Panc1 (cell line): ENCODE measurements at regions not wholly inside any gene's neighbourhood (a gene's known extent, or its start where the extent isn't known, plus 50 kb on each side); places are given as distances from the start of the nearest gene placed in this dataset.

Experiments
- ATAC-seq: fragments of 200-7000 bp; cut with Tn5 transposase; 2 replicates; pipeline ENCODE4 v1.9.1; 2020; ENCODE audit warnings: mild to moderate bottlenecking, moderate library complexity
- BruUV-seq: library from RNA; stranded (reverse); fragments of 400-500 nt; replicated peaks from 2 replicates; lab custom pipeline; 2021; lab: Mats Ljungman, UMichigan
- CTCF ChIA-PET: fragments of 300-600 bp; sonication (Branson Sonifier 250); formaldehyde crosslinking; loops from one replicate; lab custom pipeline; 2022; ENCODE audit warnings: antibody characterized with exemption; lab: Charles Lee
- POLR2A ChIA-PET: fragments of 300-600 bp; sonication (Branson Sonifier 250); formaldehyde crosslinking; loops from one replicate; lab custom pipeline; 2022; ENCODE audit warnings: antibody characterized with exemption; lab: Charles Lee
- DNase-seq: peaks from one replicate; pipeline ENCODE4 v3.0.0-alpha.2; 2010; ENCODE audit warnings: low read depth, low spot score
- H3K27ac ChIP-seq: 2 replicates; pipeline ENCODE4 v1.5.1; 2011; ENCODE audit warnings: mild to moderate bottlenecking, low read length, inconsistent platforms
- H3K27me3 ChIP-seq: fragments of 200-500 bp; sonication (Bioruptor generic); 2 replicates; pipeline ENCODE4 v1.6.0; 2014; ENCODE audit warnings: low read length, inconsistent platforms; ENCODE audit not compliant: control insufficient read depth, insufficient read depth
- H3K36me3 ChIP-seq: fragments of 200-500 bp; sonication (Bioruptor generic); 2 replicates; pipeline ENCODE4 v1.5.1; 2014; ENCODE audit warnings: inconsistent platforms, mild to moderate bottlenecking, low read length, moderate library complexity; ENCODE audit not compliant: control insufficient read depth, insufficient read depth
- H3K4me1 ChIP-seq: 2 replicates; pipeline ENCODE4 v1.5.1; 2011; ENCODE audit warnings: inconsistent platforms, mild to moderate bottlenecking, low read length, moderate library complexity; ENCODE audit not compliant: control insufficient read depth, insufficient read depth
- H3K4me3 ChIP-seq, 2 experiments: 2 replicates each; pipeline ENCODE4 v1.5.1; 2011 to 2012; ENCODE audit warnings: low read depth in 2 of 2, low read length in 2 of 2, mild to moderate bottlenecking in 2 of 2, inconsistent platforms in 1 of 2, moderate library complexity in 1 of 2
- H3K9me3 ChIP-seq: fragments of 200-500 bp; sonication (Bioruptor generic); 2 replicates; pipeline ENCODE4 v1.5.1; 2014; ENCODE audit warnings: low read depth, mild to moderate bottlenecking, inconsistent platforms, low read length, moderate library complexity; ENCODE audit not compliant: control insufficient read depth, insufficient read depth
- POLR2AphosphoS5 ChIP-seq: IDR thresholded peaks from 2 replicates; pipeline ENCODE4 v1.6.1; 2012; ENCODE audit warnings: mild to moderate bottlenecking, low read depth, low read length, moderate library complexity
- REST ChIP-seq, 2 experiments: IDR thresholded peaks; 2 replicates each; pipeline ENCODE4 v1.6.1; 2011 to 2012; ENCODE audit warnings: low read depth in 2 of 2, control low read depth in 1 of 2, low read length in 1 of 2, mild to moderate bottlenecking in 1 of 2, moderate library complexity in 1 of 2; ENCODE audit not compliant: insufficient read depth in 1 of 2
- SIN3A ChIP-seq: IDR thresholded peaks from 2 replicates; pipeline ENCODE4 v1.6.1; 2012; ENCODE audit warnings: low read depth, mild to moderate bottlenecking, low read length, moderate library complexity, borderline replicate concordance; ENCODE audit not compliant: insufficient read depth
- TCF7L2 ChIP-seq: IDR thresholded peaks from 2 replicates; pipeline ENCODE4 v1.6.1; 2011; ENCODE audit warnings: mild to moderate bottlenecking, low read depth, low read length, inconsistent platforms
- in situ Hi-C: cut with HindIII; loops from 2 replicates; pipeline ENCODE4 v1.10.0; 2016; ENCODE audit warnings: low sequenced_read_pairs, low pct_unique_long_range_greater_than_20kb
- intact Hi-C: fragments of 100-400 bp; cut with micrococcal nuclease; formaldehyde crosslinking; loops from one replicate; pipeline ENCODE4 v1.10.0; 2022; ENCODE audit not compliant: unreplicated experiment
- TF ChIP-seq, protein P1 (sequence below): fragments of 450-650 bp; IDR thresholded peaks from 2 replicates; pipeline ENCODE4 v1.5.1; 2017; ENCODE audit warnings: mild to moderate bottlenecking

DNA sequence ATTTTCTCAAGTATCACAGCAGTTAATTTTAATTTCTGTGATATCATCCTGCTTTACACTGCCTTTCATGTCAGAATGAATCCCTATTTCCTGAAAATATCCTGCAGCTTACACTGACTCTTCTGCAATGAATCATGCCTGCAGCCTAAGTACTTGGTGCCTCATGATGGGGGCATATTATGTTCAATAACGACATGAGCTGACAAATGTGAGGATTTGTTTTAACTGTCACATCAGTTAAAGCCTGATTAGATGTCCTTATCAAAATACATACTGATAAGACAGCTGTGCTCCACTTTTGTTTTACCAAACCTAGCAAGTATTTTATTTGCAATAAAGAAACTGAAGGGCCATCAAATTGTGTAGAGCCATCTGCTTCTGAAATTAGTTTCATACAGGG is 359.9 kb upstream of the AGA start:
- BruUV-seq, result no TSS peak
- in situ Hi-C loops, result no loop called here
- CTCF ChIA-PET, result no interaction called here

GRCh38 chr4:177802661-177803060 is 360.4 kb upstream of the AGA start:
- TF ChIP-seq SIN3A (no peak), TCF7L2 (no peak), REST (IDR thresholded peaks at IDR 0.05; ENCODE audit: insufficient read depth in 1 of 2, low read depth in 2 of 2, low read length in 1 of 2) (no peak), POLR2AphosphoS5 (no peak)
- TF ChIP-seq, protein P1, sequence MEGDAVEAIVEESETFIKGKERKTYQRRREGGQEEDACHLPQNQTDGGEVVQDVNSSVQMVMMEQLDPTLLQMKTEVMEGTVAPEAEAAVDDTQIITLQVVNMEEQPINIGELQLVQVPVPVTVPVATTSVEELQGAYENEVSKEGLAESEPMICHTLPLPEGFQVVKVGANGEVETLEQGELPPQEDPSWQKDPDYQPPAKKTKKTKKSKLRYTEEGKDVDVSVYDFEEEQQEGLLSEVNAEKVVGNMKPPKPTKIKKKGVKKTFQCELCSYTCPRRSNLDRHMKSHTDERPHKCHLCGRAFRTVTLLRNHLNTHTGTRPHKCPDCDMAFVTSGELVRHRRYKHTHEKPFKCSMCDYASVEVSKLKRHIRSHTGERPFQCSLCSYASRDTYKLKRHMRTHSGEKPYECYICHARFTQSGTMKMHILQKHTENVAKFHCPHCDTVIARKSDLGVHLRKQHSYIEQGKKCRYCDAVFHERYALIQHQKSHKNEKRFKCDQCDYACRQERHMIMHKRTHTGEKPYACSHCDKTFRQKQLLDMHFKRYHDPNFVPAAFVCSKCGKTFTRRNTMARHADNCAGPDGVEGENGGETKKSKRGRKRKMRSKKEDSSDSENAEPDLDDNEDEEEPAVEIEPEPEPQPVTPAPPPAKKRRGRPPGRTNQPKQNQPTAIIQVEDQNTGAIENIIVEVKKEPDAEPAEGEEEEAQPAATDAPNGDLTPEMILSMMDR, result no peak
- no TSS peak for BruUV-seq
- Histone ChIP-seq H3K27me3 (no peaks in the 10 kb centered on the region), H3K9me3 (no peaks in the 10 kb centered on the region), H3K36me3 (no peaks in the 10 kb centered on the region), H3K27ac (no peak overlapping the region), H3K4me3 (no peak overlapping the region), H3K4me1 (no peaks in the 10 kb centered on the region)
- DNase-seq (no peak), ATAC-seq (no peak)
- intact Hi-C loops (no loop called here), in situ Hi-C loops (no loop called here)
- CTCF ChIA-PET, result no interaction called here
- POLR2A ChIA-PET, result no interaction called here

More for the DNA sequence above, 359.9 kb upstream of the AGA start:
- H3K27ac ChIP-seq, result no peak overlapping the region
- no peak overlapping the region for H3K4me3 ChIP-seq
- no peaks in the 10 kb centered on the region for H3K27me3 ChIP-seq
- H3K9me3 ChIP-seq, result no peaks in the 10 kb centered on the region
- TF ChIP-seq REST (IDR thresholded peaks at IDR 0.05; ENCODE audit: insufficient read depth in 1 of 2, low read depth in 2 of 2, low read length in 1 of 2) (no peak), TCF7L2 (no peak), SIN3A (no peak), POLR2AphosphoS5 (no peak)
- TF ChIP-seq, protein P1, result no peak
- H3K4me1 ChIP-seq, result no peaks in the 10 kb centered on the region
- intact Hi-C loops, result no loop called here
- H3K36me3 ChIP-seq, result no peaks in the 10 kb centered on the region
- ATAC-seq, result no peak
- no peak for DNase-seq
- POLR2A ChIA-PET, result no interaction called here
